Right lobe of liver (tissue), 6 donors: ENCODE measurements at regions not wholly inside any gene's neighbourhood (a gene's known extent, or its start where the extent isn't known, plus 50 kb on each side); places are given as distances from the start of the nearest gene placed in this dataset.

Experiments
- ATAC-seq, 4 donors: fragments of 200-7000 bp; cut with Tn5 transposase; one replicate each; pipeline ENCODE4 v1.9.1; 2020; ENCODE audit warnings: mild to moderate bottlenecking in 4 of 4, moderate library complexity in 4 of 4
- DNase-seq, 3 donors: peaks; one replicate each; pipeline ENCODE4 v3.0.0-alpha.2; 2020
- H3K27ac ChIP-seq, 3 donors: fragments of 200-600 bp; one replicate each; pipeline ENCODE4 v1.8.0; 2022
- H3K27me3 ChIP-seq, 2 donors: fragments of 200-600 bp; one replicate each; pipeline ENCODE4 v1.8.0; 2022
- H3K36me3 ChIP-seq, 4 donors: fragments of 200-600 bp; sonication (generic) in 1 of 4; one replicate each; pipeline versions ENCODE4 v1.5.1 to v1.8.0; 2017 to 2022; ENCODE audit warnings: control low read depth in 1 of 4
- H3K4me1 ChIP-seq, 4 donors: fragments of 200-600 bp; sonication (generic) in 1 of 4; one replicate each; pipeline versions ENCODE4 v1.5.1 to v1.8.0; 2017 to 2022; ENCODE audit warnings: control low read depth in 1 of 4
- H3K4me3 ChIP-seq, 3 donors: fragments of 200-600 bp; one replicate each; pipeline ENCODE4 v1.8.0; 2022
- H3K9me3 ChIP-seq, 4 donors: fragments of 200-600 bp; sonication (generic) in 1 of 4; one replicate each; pipeline versions ENCODE4 v1.5.1 to v1.8.0; 2017 to 2022; ENCODE audit warnings: control low read depth in 1 of 4
- POLR2A ChIP-seq: fragments of 450-650 bp; IDR thresholded peaks from one replicate; pipeline ENCODE4 v1.6.1; 2017; ENCODE audit warnings: antibody characterized with exemption, mild to moderate bottlenecking
- WGBS: methylation state at CpG from one replicate; pipeline ENCODE4 v1.1.6; 2018; ENCODE audit warnings: low coverage, low lambda C conversion rate; ENCODE audit not compliant: insufficient coverage; ENCODE audit errors: missing lambda C conversion rate; 5-methylcytosine and 5-hydroxymethylcytosine counted together
- intact Hi-C, 2 donors: fragments of 100-400 bp; cut with DNase I; formaldehyde crosslinking; loops; one replicate each; pipeline versions ENCODE4 v1.11.2 to v1.14.1; 2022
- TF ChIP-seq, protein P1 (sequence below), 4 donors: fragments of 200-600 bp in 3 of 4; fragments of 450-650 bp in 1 of 4; IDR thresholded peaks; one replicate each; pipeline versions ENCODE4 v1.5.1 to v1.8.0; 2016 to 2022; ENCODE audit warnings: antibody characterized with exemption in 4 of 4, mild to moderate bottlenecking in 2 of 4
- donor health status: DM: no; HTN: yes; CAD: no.
- donor health status: DM: no; HTN: no; CAD: no.
- donor health status: DM: no; HTN: no; CAD: no.
- donor health status: DM: no; HTN: yes; CAD: no.
- donor health status: DM: no; HTN: yes; CAD: no.

DNA sequence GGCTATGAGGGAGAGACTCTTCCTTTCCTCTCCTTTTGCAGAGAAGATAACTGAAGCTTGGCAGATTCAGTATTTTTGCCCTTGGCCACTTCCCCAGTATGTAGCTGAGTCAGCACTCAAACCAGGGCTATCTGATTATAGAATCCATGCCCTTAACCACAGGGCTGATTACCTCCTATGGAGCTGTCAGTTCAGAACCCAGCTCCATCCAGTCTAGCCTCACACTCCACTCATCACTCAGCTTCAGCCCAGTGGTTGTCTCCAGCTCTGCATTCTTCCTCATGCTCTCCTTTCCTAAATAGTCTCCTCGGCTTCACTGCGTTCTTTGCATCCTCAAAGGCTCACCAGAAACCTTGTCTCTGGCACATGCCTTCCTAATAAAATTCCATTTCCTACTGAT lies 151.6 kb upstream of the BLID start:
- H3K4me3 ChIP-seq = no peak overlapping the region
- TF ChIP-seq, protein P1, sequence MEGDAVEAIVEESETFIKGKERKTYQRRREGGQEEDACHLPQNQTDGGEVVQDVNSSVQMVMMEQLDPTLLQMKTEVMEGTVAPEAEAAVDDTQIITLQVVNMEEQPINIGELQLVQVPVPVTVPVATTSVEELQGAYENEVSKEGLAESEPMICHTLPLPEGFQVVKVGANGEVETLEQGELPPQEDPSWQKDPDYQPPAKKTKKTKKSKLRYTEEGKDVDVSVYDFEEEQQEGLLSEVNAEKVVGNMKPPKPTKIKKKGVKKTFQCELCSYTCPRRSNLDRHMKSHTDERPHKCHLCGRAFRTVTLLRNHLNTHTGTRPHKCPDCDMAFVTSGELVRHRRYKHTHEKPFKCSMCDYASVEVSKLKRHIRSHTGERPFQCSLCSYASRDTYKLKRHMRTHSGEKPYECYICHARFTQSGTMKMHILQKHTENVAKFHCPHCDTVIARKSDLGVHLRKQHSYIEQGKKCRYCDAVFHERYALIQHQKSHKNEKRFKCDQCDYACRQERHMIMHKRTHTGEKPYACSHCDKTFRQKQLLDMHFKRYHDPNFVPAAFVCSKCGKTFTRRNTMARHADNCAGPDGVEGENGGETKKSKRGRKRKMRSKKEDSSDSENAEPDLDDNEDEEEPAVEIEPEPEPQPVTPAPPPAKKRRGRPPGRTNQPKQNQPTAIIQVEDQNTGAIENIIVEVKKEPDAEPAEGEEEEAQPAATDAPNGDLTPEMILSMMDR (IDR thresholded peaks at IDR 0.05) = no peak
- no peak for TF ChIP-seq POLR2A
- H3K27me3 ChIP-seq = no peaks in the 10 kb centered on the region
- no peaks in the 10 kb centered on the region for H3K9me3 ChIP-seq
- ATAC-seq = peak in 1 of 4 donors; percentile 49
- no peaks in the 10 kb centered on the region for H3K4me1 ChIP-seq
- intact Hi-C loops = no loop called here
- DNase-seq = no peak
- no peaks in the 10 kb centered on the region for H3K36me3 ChIP-seq
- WGBS = 83% methylated on average over 2 of the region's 2 CpGs
- H3K27ac ChIP-seq = no peak overlapping the region

- WGBS = 47% methylated on average over 2 of the region's 2 CpGs
- DNase-seq (no peak), ATAC-seq (no peak)
These were observed 150.0 kb upstream of the BLID start for GRCh38 chr11:122265981-122266380.

GRCh38 chr11:122264121-122264520 lies 148.1 kb upstream of the BLID start:
- Histone ChIP-seq H3K36me3 (no peaks in the 10 kb centered on the region), H3K27me3 (no peaks in the 10 kb centered on the region), H3K4me1 (no peaks in the 10 kb centered on the region), H3K4me3 (no peak overlapping the region), H3K27ac (no peak overlapping the region), H3K9me3 (no peaks in the 10 kb centered on the region)
- intact Hi-C loops = no loop called here
- 100% methylated on average over 4 of the region's 4 CpGs for WGBS
- no peak for ATAC-seq
- no peak for DNase-seq
- TF ChIP-seq POLR2A = no peak
- TF ChIP-seq, protein P1 (IDR thresholded peaks at IDR 0.05) = no peak

More at GRCh38 chr11:122265981-122266380, 150.0 kb upstream of the BLID start:
- no peak overlapping the region for H3K27ac ChIP-seq
- H3K4me3 ChIP-seq = no peak overlapping the region
- H3K9me3 ChIP-seq = no peaks in the 10 kb centered on the region
- H3K27me3 ChIP-seq = no peaks in the 10 kb centered on the region
- H3K36me3 ChIP-seq = no peaks in the 10 kb centered on the region
- H3K4me1 ChIP-seq = no peaks in the 10 kb centered on the region
- TF ChIP-seq, protein P1 (IDR thresholded peaks at IDR 0.05) = no peak
- TF ChIP-seq POLR2A = no peak
- intact Hi-C loops = no loop called here

DNA sequence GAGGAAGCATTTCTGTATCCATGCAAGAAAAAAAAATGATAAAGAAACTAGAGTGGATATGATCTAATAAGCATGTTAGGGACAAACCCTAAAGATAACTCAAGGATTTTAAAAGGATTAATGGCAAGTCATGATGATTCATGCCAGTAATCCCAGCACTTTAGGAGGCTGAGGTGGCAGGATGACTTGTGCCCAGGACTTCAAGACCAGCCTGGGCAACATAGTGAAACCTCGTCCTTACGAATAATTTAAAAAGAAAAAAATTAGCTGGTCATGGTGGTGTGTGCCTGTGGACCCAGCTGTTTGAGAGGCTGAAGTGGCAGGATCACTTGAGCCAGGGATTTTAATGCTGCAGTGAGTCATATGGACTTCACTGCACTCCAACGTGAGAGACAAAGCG lies 145.5 kb upstream of the BLID start:
- ATAC-seq (no peak), DNase-seq (no peak)
- Histone ChIP-seq H3K4me1 (no peaks in the 10 kb centered on the region), H3K9me3 (no peaks in the 10 kb centered on the region), H3K4me3 (no peak overlapping the region), H3K27ac (no peak overlapping the region), H3K27me3 (no peaks in the 10 kb centered on the region), H3K36me3 (no peaks in the 10 kb centered on the region)
- TF ChIP-seq POLR2A = no peak
- TF ChIP-seq, protein P1 (IDR thresholded peaks at IDR 0.05) = no peak
- intact Hi-C loops = no loop called here
- 85% methylated on average over 2 of the region's 4 CpGs for WGBS
